B cell (primary cell): ENCODE measurements at regions not wholly inside any gene's neighbourhood (a gene's known extent, or its start where the extent isn't known, plus 50 kb on each side); places are given as distances from the start of the nearest gene placed in this dataset.

Experiments
- ATAC-seq: fragments of 200-7000 bp; cut with Tn5 transposase; one replicate; pipeline ENCODE4 v1.10.0; 2021; ENCODE audit warnings: low read depth, mild to moderate bottlenecking, moderate number of reproducible peaks, moderate library complexity
- CTCF ChIA-PET: fragments of 350-600 bp; sonication (Branson Sonifier 250); formaldehyde crosslinking; loops from one replicate; lab custom pipeline; 2021; ENCODE audit warnings: antibody characterized with exemption, inconsistent platforms; lab: Charles Lee
- POLR2A ChIA-PET: fragments of 350-600 bp; sonication (Branson Sonifier 250); formaldehyde crosslinking; loops from one replicate; lab custom pipeline; 2021; ENCODE audit warnings: antibody characterized with exemption; lab: Charles Lee
- DNase-seq: peaks from one replicate; pipeline ENCODE4 v3.0.0; 2013
- H2AFZ ChIP-seq: 2 replicates; pipeline ENCODE4 v1.6.1; 2012; ENCODE audit warnings: mild to moderate bottlenecking, low read depth, low read length; ENCODE audit not compliant: insufficient read depth, poor library complexity, severe bottlenecking
- H3K27ac ChIP-seq, 2 donors: 1 replicate in 1 of 2; 2 replicates in 1 of 2; pipeline ENCODE4 v1.5.1; 2012 to 2013; ENCODE audit warnings: low read length in 2 of 2, mild to moderate bottlenecking in 2 of 2, moderate library complexity in 1 of 2
- H3K27me3 ChIP-seq, 4 experiments: fragments of 200-600 bp in 1 of 4; sonication (generic) in 1 of 4; replicated peaks in 1 of 4; 1 replicate in 2 of 4; 2 replicates in 2 of 4; pipeline versions ENCODE4 v1.6.1 to v1.7.0; 2013 to 2016; ENCODE audit warnings: low read length in 3 of 4, mild to moderate bottlenecking in 2 of 4, mixed read lengths in 1 of 4, moderate library complexity in 1 of 4; ENCODE audit not compliant: insufficient read depth in 4 of 4, control insufficient read depth in 3 of 4; ENCODE audit errors: control extremely low read depth in 1 of 4
- H3K36me3 ChIP-seq, 2 experiments: replicated peaks in 1 of 2; 1 replicate in 1 of 2; 2 replicates in 1 of 2; pipeline versions ENCODE4 v1.6.1 to v1.7.1; 2013; ENCODE audit warnings: low read length in 1 of 2; ENCODE audit not compliant: insufficient read depth in 2 of 2, control insufficient read depth in 1 of 2; ENCODE audit errors: control extremely low read depth in 1 of 2, extremely low read depth in 1 of 2
- H3K4me1 ChIP-seq, 2 donors: fragments of 200-600 bp in 1 of 2; sonication (generic) in 1 of 2; 1 replicate in 1 of 2; 2 replicates in 1 of 2; pipeline versions ENCODE4 v1.5.1 to v1.6.1; 2013 to 2017; ENCODE audit warnings: low read length in 2 of 2; ENCODE audit not compliant: control insufficient read depth in 2 of 2, insufficient read depth in 2 of 2
- H3K4me2 ChIP-seq: replicated peaks from 2 replicates; pipeline ENCODE3; 2012; ENCODE audit warnings: mild to moderate bottlenecking, low read depth, low read length; ENCODE audit not compliant: poor library complexity, severe bottlenecking
- H3K4me3 ChIP-seq, 5 experiments: fragments of 200-600 bp in 1 of 5; sonication (generic) in 1 of 5; 1 replicate in 3 of 5; 2 replicates in 2 of 5; pipeline versions ENCODE4 v1.5.1 to v1.7.0; 2011 to 2016; ENCODE audit warnings: low read length in 4 of 5, mild to moderate bottlenecking in 4 of 5, low read depth in 2 of 5, control low read depth in 1 of 5, moderate library complexity in 1 of 5; ENCODE audit not compliant: insufficient read depth in 1 of 5; ENCODE audit errors: control extremely low read depth in 1 of 5, extremely low read depth in 1 of 5
- H3K79me2 ChIP-seq: fragments of 200-600 bp; sonication (generic); one replicate; pipeline ENCODE4 v1.6.0; 2016; ENCODE audit warnings: low read length; ENCODE audit not compliant: control insufficient read depth, insufficient read depth
- H3K9ac ChIP-seq: fragments of 200-600 bp; sonication (generic); 2 replicates; pipeline ENCODE4 v1.6.1; 2017; ENCODE audit warnings: mild to moderate bottlenecking, low read length, moderate library complexity
- H3K9me3 ChIP-seq, 3 donors: one replicate each; pipeline versions ENCODE4 v1.6.1 to v1.7.1; 2013; ENCODE audit warnings: low read length in 2 of 3; ENCODE audit not compliant: control insufficient read depth in 2 of 3, insufficient read depth in 1 of 3; ENCODE audit errors: control extremely low read depth in 1 of 3
- H4K20me1 ChIP-seq: 2 replicates; pipeline ENCODE4 v1.6.0; 2012; ENCODE audit warnings: mild to moderate bottlenecking, low read length; ENCODE audit not compliant: insufficient read depth, control insufficient read depth, poor library complexity, severe bottlenecking
- H3K27ac Mint-ChIP-seq: one replicate; pipeline ENCODE4 v1.8.0; 2021; ENCODE audit warnings: mixed read lengths
- H3K27me3 Mint-ChIP-seq: one replicate; pipeline ENCODE4 v1.8.0; 2021; ENCODE audit warnings: mixed read lengths
- H3K4me1 Mint-ChIP-seq: one replicate; pipeline ENCODE4 v1.8.0; 2021; ENCODE audit warnings: mixed read lengths
- H3K4me3 Mint-ChIP-seq: one replicate; pipeline ENCODE4 v1.8.0; 2021; ENCODE audit warnings: mixed read lengths
- H3K9me3 Mint-ChIP-seq: one replicate; pipeline ENCODE4 v1.8.0; 2022; ENCODE audit warnings: mixed read lengths; ENCODE audit not compliant: insufficient read depth
- CTCF ChIP-seq: fragments of 200-600 bp; IDR thresholded peaks from one replicate; pipeline ENCODE4 v1.8.0; 2022; ENCODE audit warnings: antibody characterized with exemption, mild to moderate bottlenecking
- EZH2 ChIP-seq: IDR thresholded peaks from 2 replicates; pipeline ENCODE4 v1.6.1; 2012; ENCODE audit warnings: borderline replicate concordance, low read depth, mild to moderate bottlenecking, moderate library complexity, low read length; ENCODE audit not compliant: insufficient read depth, poor library complexity, severe bottlenecking
- WGBS: methylation state at CpG from one replicate; pipeline ENCODE4 v1.1.5; 2013; ENCODE audit warnings: missing lambda C conversion rate; ENCODE audit not compliant: insufficient coverage; 5-methylcytosine and 5-hydroxymethylcytosine counted together
- intact Hi-C: fragments of 100-400 bp; cut with micrococcal nuclease; formaldehyde crosslinking; loops from one replicate; pipeline ENCODE4 v1.10.0; 2022

GRCh38 chr2:117169036-117169765 lies 645.3 kb upstream of the DDX18 start:
- H3K27me3 ChIP-seq, result no peaks in the 10 kb centered on the region
- no peak for ATAC-seq
- no peaks in the 10 kb centered on the region for H3K4me1 ChIP-seq
- no peak overlapping the region for H3K9ac ChIP-seq
- no peaks in the 10 kb centered on the region for H3K79me2 ChIP-seq
- H3K4me3 ChIP-seq, result no peak overlapping the region
- H3K4me2 ChIP-seq, result no peak overlapping the region
- Mint-ChIP-seq H3K4me3 (no peak overlapping the region), H3K27me3 (no peaks in the 10 kb centered on the region), H3K9me3 (peaks cover 11% of the 10 kb centered on the region), H3K4me1 (no peaks in the 10 kb centered on the region), H3K27ac (no peak overlapping the region)
- WGBS, result no CpG with 5 or more reads among the region's 2 CpGs
- intact Hi-C loops, result no loop called here
- CTCF ChIA-PET, result no interaction called here
- DNase-seq, result no peak
- H3K9me3 ChIP-seq, result peaks cover 0 to 12% (median 8%) of the 10 kb centered on the region in 3 donors
- H3K36me3 ChIP-seq, result no peaks in the 10 kb centered on the region
- TF ChIP-seq CTCF (no peak), EZH2 (no peak)
- no peak overlapping the region for H3K27ac ChIP-seq
- H4K20me1 ChIP-seq, result no peaks in the 10 kb centered on the region
- no peak overlapping the region for H2AFZ ChIP-seq
- POLR2A ChIA-PET, result no interaction called here

- H3K4me3 Mint-ChIP-seq, result no peak overlapping the region
These were observed 643.6 kb upstream of the DDX18 start for GRCh38 chr2:117170897-117171296.

More at GRCh38 chr2:117170897-117171296, 643.6 kb upstream of the DDX18 start:
- Histone ChIP-seq H3K79me2 (no peaks in the 10 kb centered on the region), H4K20me1 (no peaks in the 10 kb centered on the region), H3K4me1 (no peaks in the 10 kb centered on the region), H3K9ac (no peak overlapping the region), H2AFZ (no peak overlapping the region), H3K9me3 (peaks cover 0 to 12% (median 8%) of the 10 kb centered on the region in 3 donors), H3K27me3 (no peaks in the 10 kb centered on the region), H3K4me2 (no peak overlapping the region), H3K27ac (no peak overlapping the region), H3K4me3 (no peak overlapping the region), H3K36me3 (no peaks in the 10 kb centered on the region)
- Mint-ChIP-seq H3K27me3 (no peaks in the 10 kb centered on the region), H3K9me3 (peaks cover 13% of the 10 kb centered on the region), H3K27ac (no peak overlapping the region), H3K4me1 (no peaks in the 10 kb centered on the region)
- DNase-seq, result no peak
- ChIA-PET POLR2A (no interaction called here), CTCF (no interaction called here)
- no peak for ATAC-seq
- intact Hi-C loops, result no loop called here
- TF ChIP-seq CTCF, result no peak
- 86% methylated on average over 1 of the region's 1 CpG for WGBS
